Kidney (tissue), 13 donors: ENCODE measurements at regions not wholly inside any gene's neighbourhood (a gene's known extent, or its start where the extent isn't known, plus 50 kb on each side); places are given as distances from the start of the nearest gene placed in this dataset.
"Not testable (repeated sequence)": the region's sequence is repeated elsewhere in the genome, so short reads cannot be mapped to it uniquely, and the experiment has no call there.

Experiments used
- DNase-seq, 5 donors: peaks; one replicate each; pipeline ENCODE4 v3.0.0-alpha.2; 2013 to 2020
- FAIRE-seq: peaks from 2 replicates; lab custom pipeline; 2012; peaks lifted over from hg19 to GRCh38; lab: Jason Lieb, UNC
- H3K27ac ChIP-seq, 2 donors: one replicate each; pipeline ENCODE4 v1.7.0; 2013; ENCODE audit warnings: low read depth in 2 of 2, low read length in 2 of 2, inconsistent platforms in 1 of 2
- H3K27me3 ChIP-seq: one replicate; pipeline ENCODE4 v1.7.1; 2013; ENCODE audit warnings: low read length, inconsistent platforms; ENCODE audit not compliant: control insufficient read depth, insufficient read depth
- H3K36me3 ChIP-seq, 3 donors: one replicate each; pipeline versions ENCODE4 v1.7.0 to v1.7.1; 2013; ENCODE audit warnings: low read length in 3 of 3, control low read depth in 1 of 3, inconsistent platforms in 1 of 3; ENCODE audit not compliant: insufficient read depth in 3 of 3, control insufficient read depth in 2 of 3
- H3K4me1 ChIP-seq, 3 donors: one replicate each; pipeline versions ENCODE4 v1.7.0 to v1.7.1; 2013; ENCODE audit warnings: low read length in 3 of 3, inconsistent platforms in 1 of 3, low read depth in 1 of 3; ENCODE audit not compliant: control insufficient read depth in 2 of 3, insufficient read depth in 2 of 3
- H3K4me3 ChIP-seq, 3 donors: one replicate each; pipeline versions ENCODE4 v1.7.0 to v1.8.1; 2013; ENCODE audit warnings: low read length in 3 of 3, control low read depth in 1 of 3, inconsistent platforms in 1 of 3
- H3K9ac ChIP-seq, 3 donors: one replicate each; pipeline versions ENCODE4 v1.7.0 to v1.7.1; 2013; ENCODE audit warnings: low read length in 3 of 3, control low read depth in 1 of 3, inconsistent platforms in 1 of 3
- H3K9me3 ChIP-seq, 3 donors: one replicate each; pipeline versions ENCODE4 v1.7.0 to v1.7.1; 2013; ENCODE audit warnings: low read length in 3 of 3, control low read depth in 1 of 3, inconsistent platforms in 1 of 3; ENCODE audit not compliant: control insufficient read depth in 2 of 3, insufficient read depth in 1 of 3
- intact Hi-C: fragments of 100-400 bp; cut with DNase I; formaldehyde crosslinking; loops from one replicate; pipeline ENCODE4 v1.11.1; 2022
- TF ChIP-seq, protein P1 (sequence below): IDR thresholded peaks from 3 replicates; pipeline ENCODE4 v1.5.1; 2012; ENCODE audit warnings: mild to moderate bottlenecking, moderate library complexity, borderline replicate concordance; ENCODE audit not compliant: insufficient read depth; ENCODE audit errors: extremely low read depth
- donor health status: control.
- donor health status: control.
- donor health status: control.
- donor health status: control.
- donor health status: control.
- donor health status: DM: yes; HTN: yes; CAD: no.
- donor health status: Normal renal cell carcinoma (clear cell type).

DNA sequence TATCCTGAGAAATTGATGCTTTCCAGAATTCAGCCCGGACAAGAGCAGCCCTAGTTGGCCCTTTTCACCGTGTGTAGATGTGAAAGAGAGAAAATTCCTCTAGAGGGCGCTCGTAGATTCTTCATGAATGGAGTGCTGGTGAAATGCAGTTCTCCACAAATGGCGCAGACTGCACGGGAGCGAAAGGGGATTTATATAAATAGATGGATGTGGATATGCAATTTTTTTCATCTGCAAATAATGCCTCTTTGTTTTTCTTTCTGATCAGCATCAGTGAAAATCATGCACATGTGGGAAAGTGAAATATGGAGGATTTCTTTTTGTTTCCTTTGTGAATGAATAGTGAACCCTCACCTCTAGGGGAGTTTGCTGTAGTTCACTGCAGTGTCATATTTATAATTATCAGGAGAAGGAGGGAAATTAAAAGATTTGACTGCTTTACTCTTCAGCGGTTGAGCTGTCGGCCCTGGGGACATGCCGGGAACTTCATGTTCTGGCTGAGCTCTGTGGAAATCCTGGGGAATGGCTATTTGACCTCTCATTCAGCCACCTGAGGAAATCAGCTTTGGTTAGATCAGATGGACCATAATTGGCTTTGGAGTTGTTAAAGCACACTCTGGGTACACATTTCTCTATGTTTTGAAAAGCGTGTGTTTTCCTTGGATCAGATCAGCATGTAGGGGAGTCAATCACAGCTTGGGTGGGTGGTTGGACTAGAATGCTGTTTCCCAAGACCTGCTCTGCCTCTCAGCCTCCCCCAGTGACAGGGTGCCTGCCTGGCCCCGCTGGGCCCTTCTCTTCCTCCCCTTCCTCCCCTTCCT is 115.0 kb upstream of the SHISA3 start:
- TF ChIP-seq, protein P1, sequence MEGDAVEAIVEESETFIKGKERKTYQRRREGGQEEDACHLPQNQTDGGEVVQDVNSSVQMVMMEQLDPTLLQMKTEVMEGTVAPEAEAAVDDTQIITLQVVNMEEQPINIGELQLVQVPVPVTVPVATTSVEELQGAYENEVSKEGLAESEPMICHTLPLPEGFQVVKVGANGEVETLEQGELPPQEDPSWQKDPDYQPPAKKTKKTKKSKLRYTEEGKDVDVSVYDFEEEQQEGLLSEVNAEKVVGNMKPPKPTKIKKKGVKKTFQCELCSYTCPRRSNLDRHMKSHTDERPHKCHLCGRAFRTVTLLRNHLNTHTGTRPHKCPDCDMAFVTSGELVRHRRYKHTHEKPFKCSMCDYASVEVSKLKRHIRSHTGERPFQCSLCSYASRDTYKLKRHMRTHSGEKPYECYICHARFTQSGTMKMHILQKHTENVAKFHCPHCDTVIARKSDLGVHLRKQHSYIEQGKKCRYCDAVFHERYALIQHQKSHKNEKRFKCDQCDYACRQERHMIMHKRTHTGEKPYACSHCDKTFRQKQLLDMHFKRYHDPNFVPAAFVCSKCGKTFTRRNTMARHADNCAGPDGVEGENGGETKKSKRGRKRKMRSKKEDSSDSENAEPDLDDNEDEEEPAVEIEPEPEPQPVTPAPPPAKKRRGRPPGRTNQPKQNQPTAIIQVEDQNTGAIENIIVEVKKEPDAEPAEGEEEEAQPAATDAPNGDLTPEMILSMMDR, result peak; percentile 77
- DNase-seq, result peak in 4 of 5 donors; percentile 70 to 96 (median 84)
- FAIRE-seq, result peak; percentile 63
- H3K36me3 ChIP-seq, result no peaks in the 10 kb centered on the region
- H3K9ac ChIP-seq, result no peak overlapping the region
- intact Hi-C loops, result loop anchor here (5.0 kb wide), 1 partner anchor 240 kb away; no protein-coding TSS in a partner anchor
- no peaks in the 10 kb centered on the region for H3K4me1 ChIP-seq
- H3K27me3 ChIP-seq, result no peaks in the 10 kb centered on the region
- no peak overlapping the region for H3K27ac ChIP-seq
- H3K9me3 ChIP-seq, result no peaks in the 10 kb centered on the region
- peak overlapping the region in 2 of 3 donors; percentile 36 to 37 for H3K4me3 ChIP-seq

DNA sequence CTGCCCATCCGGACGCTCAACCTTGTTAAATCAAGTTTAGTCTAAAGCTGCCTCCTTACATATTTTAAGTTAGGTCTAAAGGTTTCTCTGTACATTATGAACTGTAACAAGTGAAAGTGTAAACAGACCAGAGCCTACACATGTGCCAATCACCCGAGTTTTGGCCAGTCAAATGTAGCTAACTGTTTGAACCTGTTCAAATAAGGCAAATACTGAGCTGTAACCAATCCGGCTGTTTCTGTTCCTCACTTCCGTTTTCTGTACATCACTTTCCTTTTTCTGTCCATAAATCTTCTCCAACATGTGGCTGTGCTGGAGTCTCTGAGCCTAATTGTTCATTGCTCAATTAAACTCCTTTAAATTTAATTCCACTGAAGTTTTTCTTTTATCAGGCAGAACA is 113.3 kb upstream of the SHISA3 start:
- intact Hi-C loops, result loop anchor here (5.0 kb wide), 1 partner anchor 238 kb away; no protein-coding TSS in a partner anchor
- Histone ChIP-seq H3K27me3 (no peaks in the 10 kb centered on the region), H3K27ac (no peak overlapping the region), H3K4me1 (no peaks in the 10 kb centered on the region), H3K4me3 (no peak overlapping the region), H3K9ac (no peak overlapping the region), H3K36me3 (no peaks in the 10 kb centered on the region), H3K9me3 (no peaks in the 10 kb centered on the region)
- DNase-seq (no peak), FAIRE-seq (no peak)
- TF ChIP-seq, protein P1, result no peak

DNA sequence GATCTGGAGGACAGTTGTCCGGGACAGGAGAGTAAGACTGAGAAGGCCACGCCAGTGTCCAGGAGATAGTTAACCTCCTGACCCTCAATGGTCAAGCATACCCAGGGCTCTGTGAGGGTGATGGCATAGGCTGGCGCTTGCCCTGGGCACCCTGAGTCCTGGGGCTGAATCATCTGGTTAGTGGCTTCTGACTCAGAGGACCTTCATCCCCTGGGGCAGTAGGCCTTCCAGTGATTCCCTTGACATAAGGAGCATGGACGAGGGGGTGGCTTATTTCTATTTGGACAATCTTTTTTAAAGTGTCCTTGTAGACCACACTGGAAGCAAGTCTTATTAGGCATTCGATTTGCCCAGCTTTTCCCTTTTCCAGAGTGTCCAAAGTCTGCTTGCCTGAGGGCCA is 108.4 kb upstream of the SHISA3 start:
- FAIRE-seq, H3K9me3 ChIP-seq, H3K4me1 ChIP-seq, intact Hi-C loops, H3K27ac ChIP-seq, H3K27me3 ChIP-seq, H3K9ac ChIP-seq, DNase-seq, H3K4me3 ChIP-seq, H3K36me3 ChIP-seq: not testable (repeated sequence)

DNA sequence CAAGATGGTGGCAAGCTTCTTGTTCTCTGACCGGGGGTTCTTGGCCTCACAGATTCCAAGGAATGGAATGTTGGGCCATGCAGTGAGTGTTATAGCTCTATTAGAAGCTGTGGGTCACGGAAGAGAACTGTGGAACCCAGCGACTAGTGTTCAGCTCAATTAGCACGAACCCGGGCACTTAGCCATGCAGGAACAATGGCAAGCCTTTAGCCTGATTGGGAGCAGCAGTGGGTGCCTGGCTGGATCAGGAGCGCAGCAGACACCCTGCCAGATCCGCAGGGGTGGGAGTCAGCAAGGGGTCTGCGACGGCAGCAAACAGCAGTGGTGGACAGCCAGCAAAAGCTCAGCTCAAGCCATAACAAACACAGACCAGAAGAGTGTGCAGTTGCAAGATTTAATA is 105.1 kb upstream of the SHISA3 start:
- H3K4me1 ChIP-seq, intact Hi-C loops, DNase-seq, H3K27me3 ChIP-seq, H3K36me3 ChIP-seq, H3K9ac ChIP-seq, H3K27ac ChIP-seq, H3K9me3 ChIP-seq, H3K4me3 ChIP-seq, FAIRE-seq: not testable (repeated sequence)
